Immature natural killer cell (primary cell): ENCODE measurements at regions not wholly inside any gene's neighbourhood (a gene's known extent, or its start where the extent isn't known, plus 50 kb on each side); places are given as distances from the start of the nearest gene placed in this dataset.
"Not testable (repeated sequence)": the region's sequence is repeated elsewhere in the genome, so short reads cannot be mapped to it uniquely, and the experiment has no call there.

ENCODE experiments used
- DNase-seq, 3 donors: peaks; one replicate each; pipeline ENCODE4 v3.0.0; 2022; ENCODE audit warnings: mixed read lengths in 1 of 3
- H3K27ac Mint-ChIP-seq, 6 donors: one replicate each; pipeline ENCODE4 v1.8.0; 2020; ENCODE audit warnings: mixed read lengths in 6 of 6, mild to moderate bottlenecking in 5 of 6, inconsistent platforms in 4 of 6, moderate library complexity in 3 of 6
- H3K27me3 Mint-ChIP-seq, 3 donors: one replicate each; pipeline ENCODE4 v1.8.0; 2020 to 2021; ENCODE audit warnings: low read depth in 3 of 3, mild to moderate bottlenecking in 3 of 3, mixed read lengths in 3 of 3, moderate library complexity in 3 of 3, inconsistent platforms in 1 of 3
- H3K36me3 Mint-ChIP-seq, 3 donors: one replicate each; pipeline ENCODE4 v1.8.0; 2020; ENCODE audit warnings: mixed read lengths in 3 of 3, inconsistent platforms in 2 of 3, mild to moderate bottlenecking in 2 of 3
- H3K4me1 Mint-ChIP-seq, 2 donors: one replicate each; pipeline ENCODE4 v1.8.0; 2020; ENCODE audit warnings: inconsistent platforms in 2 of 2, mild to moderate bottlenecking in 2 of 2, mixed read lengths in 2 of 2, moderate library complexity in 1 of 2
- H3K4me3 Mint-ChIP-seq, 5 donors: one replicate each; pipeline ENCODE4 v1.8.0; 2020; ENCODE audit warnings: mild to moderate bottlenecking in 5 of 5, mixed read lengths in 5 of 5, inconsistent platforms in 3 of 5, moderate library complexity in 3 of 5
- H3K9me3 Mint-ChIP-seq, 6 donors: one replicate each; pipeline ENCODE4 v1.8.0; 2020; ENCODE audit warnings: mild to moderate bottlenecking in 6 of 6, mixed read lengths in 6 of 6, inconsistent platforms in 4 of 6, moderate library complexity in 3 of 6

- Mint-ChIP-seq H3K27ac (peak overlapping the region in 4 of 6 donors; percentile 40 to 92 (median 88)), H3K4me1 (peaks cover 14 to 20% of the 10 kb centered on the region in 2 donors), H3K4me3 (peak overlapping the region in 4 of 5 donors; percentile 94 to 99 (median 96)), H3K27me3 (peaks cover 2 to 11% (median 7%) of the 10 kb centered on the region in 3 donors), H3K9me3 (peaks cover 0 to 4% (median 0%) of the 10 kb centered on the region in 6 donors), H3K36me3 (no peaks in the 10 kb centered on the region)
- no peak for DNase-seq
Measured at GRCh38 chr12:34219046-34219770, 196.9 kb downstream of the ALG10 start.

GRCh38 chr12:34220079-34220478 lies 197.8 kb downstream of the ALG10 start:
- peaks cover 14 to 20% of the 10 kb centered on the region in 2 donors for H3K4me1 Mint-ChIP-seq

GRCh38 chr12:34223640-34224039 lies 201.3 kb downstream of the ALG10 start:
- H3K27ac Mint-ChIP-seq, result no peak overlapping the region
- DNase-seq, result no peak
- peaks cover 0 to 12% (median 3%) of the 10 kb centered on the region in 6 donors for H3K9me3 Mint-ChIP-seq
- no peaks in the 10 kb centered on the region for H3K36me3 Mint-ChIP-seq
- peaks cover 3 to 6% of the 10 kb centered on the region in 2 donors for H3K4me1 Mint-ChIP-seq
- H3K27me3 Mint-ChIP-seq, result peaks cover 4 to 6% (median 6%) of the 10 kb centered on the region in 3 donors
- H3K4me3 Mint-ChIP-seq, result no peak overlapping the region

More at GRCh38 chr12:34220079-34220478, 197.8 kb downstream of the ALG10 start:
- not testable (repeated sequence) for H3K27ac Mint-ChIP-seq, H3K36me3 Mint-ChIP-seq, H3K9me3 Mint-ChIP-seq, DNase-seq
- H3K4me3 Mint-ChIP-seq, result peak overlapping the region in 2 of 5 donors; percentile 27 to 42
- H3K27me3 Mint-ChIP-seq, result peaks cover 2 to 11% (median 7%) of the 10 kb centered on the region in 3 donors

- not testable (repeated sequence) for H3K27ac Mint-ChIP-seq, H3K27me3 Mint-ChIP-seq, DNase-seq, H3K4me3 Mint-ChIP-seq, H3K4me1 Mint-ChIP-seq, H3K36me3 Mint-ChIP-seq
- peaks cover 0 to 13% (median 5%) of the 10 kb centered on the region in 6 donors for H3K9me3 Mint-ChIP-seq
Measured at GRCh38 chr12:34226044-34226443, 203.7 kb downstream of the ALG10 start.

GRCh38 chr12:34228046-34228445 lies 205.8 kb downstream of the ALG10 start:
- not testable (repeated sequence) for H3K36me3 Mint-ChIP-seq, H3K4me3 Mint-ChIP-seq, DNase-seq, H3K27me3 Mint-ChIP-seq, H3K4me1 Mint-ChIP-seq, H3K27ac Mint-ChIP-seq
- H3K9me3 Mint-ChIP-seq, result peaks cover 0 to 13% (median 6%) of the 10 kb centered on the region in 6 donors

GRCh38 chr12:34229033-34229432 lies 206.7 kb downstream of the ALG10 start:
- not testable (repeated sequence) for H3K4me1 Mint-ChIP-seq, DNase-seq, H3K4me3 Mint-ChIP-seq

GRCh38 chr12:34233618-34234017 lies 211.3 kb downstream of the ALG10 start:
- Mint-ChIP-seq H3K9me3 (peaks cover 0 to 9% (median under 1%) of the 10 kb centered on the region in 6 donors), H3K36me3 (no peaks in the 10 kb centered on the region)

More at GRCh38 chr12:34229033-34229432, 206.7 kb downstream of the ALG10 start:
- not testable (repeated sequence) for H3K27me3 Mint-ChIP-seq, H3K36me3 Mint-ChIP-seq, H3K27ac Mint-ChIP-seq
- peaks cover 0 to 13% (median 6%) of the 10 kb centered on the region in 6 donors for H3K9me3 Mint-ChIP-seq

GRCh38 chr12:34236073-34236472 lies 213.8 kb downstream of the ALG10 start:
- no peak overlapping the region for H3K4me3 Mint-ChIP-seq
- peaks cover 0 to 7% (median 0%) of the 10 kb centered on the region in 6 donors for H3K9me3 Mint-ChIP-seq
- no peaks in the 10 kb centered on the region for H3K4me1 Mint-ChIP-seq
- H3K27ac Mint-ChIP-seq, result no peak overlapping the region
- peaks cover 0 to 3% (median 2%) of the 10 kb centered on the region in 3 donors for H3K27me3 Mint-ChIP-seq
- H3K36me3 Mint-ChIP-seq, result no peaks in the 10 kb centered on the region
- DNase-seq, result no peak

More at GRCh38 chr12:34233618-34234017, 211.3 kb downstream of the ALG10 start:
- DNase-seq, result no peak
- Mint-ChIP-seq H3K4me3 (no peak overlapping the region), H3K4me1 (no peaks in the 10 kb centered on the region), H3K27me3 (peaks cover 0 to 2% (median 0%) of the 10 kb centered on the region in 3 donors), H3K27ac (no peak overlapping the region)

- H3K4me3 Mint-ChIP-seq, result no peak overlapping the region
- H3K27me3 Mint-ChIP-seq, result peaks cover 2 to 3% (median 2%) of the 10 kb centered on the region in 3 donors
- no peak for DNase-seq
- H3K9me3 Mint-ChIP-seq, result peaks cover 0 to 7% (median 0%) of the 10 kb centered on the region in 6 donors
- no peaks in the 10 kb centered on the region for H3K4me1 Mint-ChIP-seq
- H3K36me3 Mint-ChIP-seq, result no peaks in the 10 kb centered on the region
- H3K27ac Mint-ChIP-seq, result no peak overlapping the region
Measured at GRCh38 chr12:34244608-34245007, 222.3 kb downstream of the ALG10 start.

GRCh38 chr12:34249271-34249670 lies 227.0 kb downstream of the ALG10 start:
- Mint-ChIP-seq H3K27me3 (peaks cover 0 to 2% (median 2%) of the 10 kb centered on the region in 3 donors), H3K27ac (no peak overlapping the region), H3K4me1 (no peaks in the 10 kb centered on the region), H3K9me3 (no peaks in the 10 kb centered on the region), H3K4me3 (no peak overlapping the region), H3K36me3 (no peaks in the 10 kb centered on the region)
- DNase-seq, result no peak

- not testable (repeated sequence) for H3K4me1 Mint-ChIP-seq, H3K4me3 Mint-ChIP-seq, H3K9me3 Mint-ChIP-seq, DNase-seq, H3K27ac Mint-ChIP-seq, H3K36me3 Mint-ChIP-seq, H3K27me3 Mint-ChIP-seq
Measured at GRCh38 chr12:34251879-34252278, 229.6 kb downstream of the ALG10 start.

- Mint-ChIP-seq H3K27ac (no peak overlapping the region), H3K9me3 (no peaks in the 10 kb centered on the region), H3K27me3 (peaks cover 0 to 2% (median 0%) of the 10 kb centered on the region in 3 donors), H3K36me3 (no peaks in the 10 kb centered on the region), H3K4me1 (no peaks in the 10 kb centered on the region), H3K4me3 (no peak overlapping the region)
- no peak for DNase-seq
Measured at GRCh38 chr12:34253674-34254073, 231.4 kb downstream of the ALG10 start.

GRCh38 chr12:34257093-34257492 lies 234.8 kb downstream of the ALG10 start:
- H3K36me3 Mint-ChIP-seq, result no peaks in the 10 kb centered on the region
- peaks cover 0 to 1% (median 0%) of the 10 kb centered on the region in 3 donors for H3K27me3 Mint-ChIP-seq
- H3K27ac Mint-ChIP-seq, result no peak overlapping the region
- H3K9me3 Mint-ChIP-seq, result peaks cover 0 to 9% (median 0%) of the 10 kb centered on the region in 6 donors
- H3K4me1 Mint-ChIP-seq, result no peaks in the 10 kb centered on the region
- H3K4me3 Mint-ChIP-seq, result no peak overlapping the region
- DNase-seq, result no peak

GRCh38 chr12:34262140-34262539 lies 239.8 kb downstream of the ALG10 start:
- H3K4me1 Mint-ChIP-seq, H3K27me3 Mint-ChIP-seq, H3K27ac Mint-ChIP-seq, H3K36me3 Mint-ChIP-seq, DNase-seq, H3K4me3 Mint-ChIP-seq: not testable (repeated sequence)
- peaks cover 0 to 15% (median 13%) of the 10 kb centered on the region in 6 donors for H3K9me3 Mint-ChIP-seq
